Astrocyte (in vitro differentiated cells and primary cell): ENCODE measurements at regions not wholly inside any gene's neighbourhood (a gene's known extent, or its start where the extent isn't known, plus 50 kb on each side); places are given as distances from the start of the nearest gene placed in this dataset.

Experiments used
- CTCF ChIP-seq: IDR thresholded peaks from 2 replicates; pipeline ENCODE4 v1.5.1; 2011; ENCODE audit warnings: low read depth, mild to moderate bottlenecking, inconsistent platforms, low read length, moderate library complexity; ENCODE audit not compliant: insufficient read depth
- EZH2 ChIP-seq: IDR thresholded peaks from 2 replicates; pipeline ENCODE4 v1.6.1; 2012; ENCODE audit warnings: mild to moderate bottlenecking, low read length, inconsistent platforms; ENCODE audit not compliant: insufficient read depth

DNA sequence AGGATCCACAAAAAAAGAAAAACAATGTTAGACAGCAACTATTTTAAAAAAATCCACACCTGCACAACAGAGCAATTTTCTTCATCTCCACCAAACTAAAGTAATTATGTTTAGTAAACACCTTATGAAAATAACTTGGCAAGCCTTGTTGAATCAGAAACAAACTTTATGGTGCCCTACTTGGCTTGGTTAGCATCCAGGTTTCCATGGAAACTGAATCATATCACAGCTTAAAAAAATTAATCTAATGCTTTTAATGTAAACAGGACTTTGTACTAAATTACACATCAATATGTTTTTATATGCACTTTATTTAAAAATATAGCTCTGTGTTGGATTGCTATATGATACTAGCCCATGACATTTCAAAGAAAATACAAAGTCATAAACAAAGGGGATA lies 1882.4 kb downstream of the SUCLG1 start:
- TF ChIP-seq CTCF (no peak), EZH2 (no peak)
